Activated CD8-positive, alpha-beta memory T cell treated with anti-CD3 and anti-CD28 coated beads for 36 hours (primary cell): ENCODE measurements at regions not wholly inside any gene's neighbourhood (a gene's known extent, or its start where the extent isn't known, plus 50 kb on each side); places are given as distances from the start of the nearest gene placed in this dataset.

Experiments used
- CTCF ChIA-PET: fragments of 350-600 bp; sonication (Branson Sonifier 250); formaldehyde crosslinking; loops from one replicate; lab custom pipeline; 2021; ENCODE audit warnings: antibody characterized with exemption; lab: Charles Lee
- POLR2A ChIA-PET: fragments of 350-600 bp; sonication (Branson Sonifier 250); formaldehyde crosslinking; loops from one replicate; lab custom pipeline; 2021; ENCODE audit warnings: antibody characterized with exemption; lab: Charles Lee

DNA sequence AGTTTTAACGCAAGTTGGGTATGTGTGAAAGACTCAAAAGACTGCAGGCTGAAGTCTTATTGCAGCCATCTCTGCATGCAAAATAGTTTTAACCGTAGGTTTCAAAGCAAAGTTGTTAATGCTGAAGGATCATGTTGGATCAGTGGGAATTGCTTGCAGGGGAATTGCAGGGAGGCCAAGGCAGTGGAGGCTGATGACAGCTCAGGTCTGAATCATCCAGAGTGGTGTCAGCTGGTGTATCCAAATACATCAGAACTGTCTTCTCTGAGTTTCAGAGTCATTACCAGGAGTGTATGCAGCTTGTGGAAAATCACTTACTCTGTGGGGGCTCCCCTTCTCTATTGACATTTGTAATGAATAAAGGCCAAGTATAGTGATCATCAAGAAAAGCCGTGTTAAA is 435.7 kb downstream of the SH3GL2 start:
- ChIA-PET CTCF (no interaction called here), POLR2A (no interaction called here)

DNA sequence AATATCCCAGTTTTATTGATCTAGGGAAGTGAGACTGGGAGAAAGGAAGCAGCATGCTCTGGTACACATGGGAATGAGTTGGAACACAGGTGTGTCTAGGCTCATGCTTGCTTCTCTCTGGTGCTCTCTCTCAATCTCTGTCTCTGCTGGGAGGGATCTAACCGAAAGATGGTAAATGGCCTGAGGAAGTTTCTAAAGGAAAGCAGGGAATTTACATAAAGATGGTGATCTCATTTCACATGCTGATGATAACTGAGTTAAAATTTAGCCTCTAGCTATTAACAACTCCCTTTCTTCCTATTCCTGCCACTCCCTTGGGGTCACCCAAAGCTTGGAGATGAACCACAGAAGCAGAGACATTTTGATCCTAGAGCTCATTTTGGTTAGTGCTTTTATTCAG is 436.2 kb downstream of the SH3GL2 start:
- ChIA-PET CTCF (no interaction called here), POLR2A (no interaction called here)

DNA sequence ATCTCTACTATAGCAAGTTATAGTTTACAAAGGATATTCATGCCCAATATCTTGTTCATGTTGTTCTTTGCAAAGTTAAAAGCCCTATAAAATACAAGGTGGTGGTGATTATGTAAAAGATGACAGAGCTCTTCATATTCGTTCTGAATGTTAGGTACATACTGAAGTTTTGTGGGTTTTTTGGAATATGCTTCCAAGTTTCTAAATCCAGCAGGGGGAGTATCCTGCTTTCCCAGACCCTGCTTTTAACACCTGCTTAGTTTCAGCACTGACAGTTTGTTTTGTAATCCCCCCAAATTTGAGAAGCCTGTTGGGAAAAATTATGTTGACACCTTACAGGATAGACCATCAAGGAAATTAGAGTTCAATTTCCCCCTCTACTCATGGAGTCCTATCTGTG is 438.3 kb downstream of the SH3GL2 start:
- POLR2A ChIA-PET: no interaction called here
- CTCF ChIA-PET: no interaction called here

DNA sequence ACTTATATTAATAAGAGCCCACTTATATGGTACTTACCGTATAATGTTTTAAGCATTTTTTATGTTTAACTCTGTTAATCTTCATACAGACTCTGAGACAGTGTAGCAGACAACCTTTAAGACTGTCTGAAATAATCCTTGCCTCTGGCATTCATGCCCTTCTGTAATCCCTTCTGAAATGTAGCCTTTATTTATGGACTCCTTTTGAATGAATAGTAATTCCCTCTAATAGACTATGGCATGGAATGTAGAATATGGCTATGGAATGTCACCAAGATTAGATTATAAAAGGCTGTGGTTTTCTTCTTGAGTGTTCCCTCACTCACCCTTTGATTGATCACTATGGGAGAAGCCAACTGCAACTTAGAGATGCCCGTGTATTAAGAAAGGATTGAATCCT is 439.4 kb downstream of the SH3GL2 start:
- ChIA-PET POLR2A (no interaction called here), CTCF (no interaction called here)

DNA sequence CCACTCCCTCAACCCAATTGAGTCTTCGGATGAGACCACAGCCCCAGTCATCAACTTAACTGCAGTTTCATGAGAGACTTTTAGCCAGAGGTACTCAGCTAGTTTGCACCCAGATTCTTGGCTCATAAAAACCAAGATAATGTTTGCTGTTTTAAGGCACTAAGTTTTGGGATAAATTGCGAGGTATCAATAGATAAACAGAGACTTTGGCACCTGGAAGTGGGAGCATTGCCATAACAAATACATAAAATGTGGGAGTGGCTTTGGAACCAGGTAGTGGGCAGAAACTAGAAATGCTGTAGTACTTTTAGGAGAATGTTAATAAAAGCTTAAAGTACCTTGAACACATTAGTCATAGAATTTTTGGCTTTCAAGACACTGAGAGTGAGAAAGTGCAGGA is 439.8 kb downstream of the SH3GL2 start:
- ChIA-PET CTCF (no interaction called here), POLR2A (no interaction called here)

DNA sequence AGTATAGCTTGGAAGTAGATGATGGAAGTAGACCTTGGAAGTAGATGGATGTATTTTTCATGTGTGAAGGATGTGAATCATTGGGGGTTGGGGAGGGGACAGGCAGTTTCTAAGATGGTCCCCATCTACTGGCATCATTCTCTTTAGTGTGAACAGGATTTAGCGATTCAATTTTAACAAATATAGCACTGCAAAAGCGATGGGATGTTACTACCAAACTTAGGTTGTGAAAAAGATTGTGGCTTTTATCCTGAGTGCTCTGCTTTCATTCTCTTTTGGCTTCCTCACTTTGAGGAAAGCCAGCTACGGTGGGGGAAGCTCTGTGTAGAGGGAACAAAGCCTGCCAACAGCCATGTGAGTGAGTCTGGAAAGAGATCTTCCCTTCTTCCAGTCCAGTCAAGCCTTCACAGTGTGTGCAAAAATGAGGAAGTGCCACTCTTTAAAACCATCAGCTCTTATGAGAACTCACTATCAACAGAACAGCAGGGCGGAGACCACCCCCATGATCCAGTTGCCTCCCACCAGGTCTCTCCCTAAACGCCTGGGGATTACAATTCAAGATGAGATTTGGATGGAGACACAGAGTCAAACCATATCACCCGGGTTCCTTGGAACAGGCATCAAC is 441.4 kb downstream of the SH3GL2 start:
- ChIA-PET CTCF (no interaction called here), POLR2A (no interaction called here)

DNA sequence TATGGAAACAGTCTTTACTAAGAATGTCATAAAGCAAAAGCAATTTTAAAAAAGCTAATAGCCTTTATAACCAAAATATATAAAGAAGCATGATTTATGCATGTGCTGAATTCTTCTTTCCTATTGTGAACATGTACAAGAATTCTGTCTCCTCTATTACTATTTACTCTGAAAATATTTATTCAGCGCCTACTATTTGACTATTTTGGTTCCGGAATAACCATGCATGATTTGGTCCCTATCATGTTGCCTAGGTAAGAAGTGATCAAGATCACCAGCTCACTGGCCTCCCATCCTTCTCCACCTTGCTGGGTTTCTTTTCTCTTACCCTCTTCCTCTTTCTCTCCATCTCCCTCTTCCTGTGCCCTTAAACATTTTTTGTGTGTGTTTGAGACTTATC is 443.8 kb downstream of the SH3GL2 start:
- ChIA-PET POLR2A (no interaction called here), CTCF (no interaction called here)

DNA sequence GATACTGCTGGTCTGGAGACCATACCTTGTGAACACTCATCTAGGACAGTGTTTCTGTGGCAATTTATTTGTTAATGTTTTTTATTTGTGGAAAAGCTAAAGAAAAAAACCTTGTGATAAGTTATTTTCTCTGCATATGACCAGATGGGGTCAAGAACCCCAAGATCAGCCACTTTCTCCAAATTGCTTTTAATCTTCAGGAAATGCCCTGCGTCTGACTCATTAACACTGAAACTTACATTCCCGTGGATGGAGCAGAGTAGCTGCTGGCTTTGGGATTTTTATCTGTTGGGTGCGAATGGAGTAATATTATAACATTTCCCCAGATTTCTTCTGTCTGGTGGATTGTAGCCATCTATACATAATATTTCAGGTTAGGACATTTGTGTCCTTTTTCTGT is 444.5 kb downstream of the SH3GL2 start:
- CTCF ChIA-PET: no interaction called here
- POLR2A ChIA-PET: no interaction called here

DNA sequence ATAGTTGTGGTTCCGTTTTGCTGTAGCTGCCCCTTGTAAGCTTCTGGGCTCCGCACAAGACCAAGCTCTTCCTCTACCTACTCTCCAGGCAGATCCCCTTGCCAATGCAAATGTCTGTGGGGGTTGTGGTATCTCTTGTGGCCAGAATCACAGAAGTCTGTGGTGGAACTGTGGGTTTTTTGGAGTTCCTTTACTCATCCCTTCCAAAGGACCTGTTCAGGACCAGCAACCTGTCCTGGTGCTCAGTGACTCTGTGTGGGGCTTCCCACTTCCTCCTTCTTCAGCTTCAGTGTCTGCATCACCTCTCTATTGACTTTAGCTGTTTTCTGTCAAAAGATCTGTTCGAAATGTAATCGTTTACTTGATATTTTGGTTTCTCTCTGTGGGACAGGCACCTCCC is 441.3 kb upstream of the ADAMTSL1 start:
- CTCF ChIA-PET: no interaction called here
- POLR2A ChIA-PET: no interaction called here

DNA sequence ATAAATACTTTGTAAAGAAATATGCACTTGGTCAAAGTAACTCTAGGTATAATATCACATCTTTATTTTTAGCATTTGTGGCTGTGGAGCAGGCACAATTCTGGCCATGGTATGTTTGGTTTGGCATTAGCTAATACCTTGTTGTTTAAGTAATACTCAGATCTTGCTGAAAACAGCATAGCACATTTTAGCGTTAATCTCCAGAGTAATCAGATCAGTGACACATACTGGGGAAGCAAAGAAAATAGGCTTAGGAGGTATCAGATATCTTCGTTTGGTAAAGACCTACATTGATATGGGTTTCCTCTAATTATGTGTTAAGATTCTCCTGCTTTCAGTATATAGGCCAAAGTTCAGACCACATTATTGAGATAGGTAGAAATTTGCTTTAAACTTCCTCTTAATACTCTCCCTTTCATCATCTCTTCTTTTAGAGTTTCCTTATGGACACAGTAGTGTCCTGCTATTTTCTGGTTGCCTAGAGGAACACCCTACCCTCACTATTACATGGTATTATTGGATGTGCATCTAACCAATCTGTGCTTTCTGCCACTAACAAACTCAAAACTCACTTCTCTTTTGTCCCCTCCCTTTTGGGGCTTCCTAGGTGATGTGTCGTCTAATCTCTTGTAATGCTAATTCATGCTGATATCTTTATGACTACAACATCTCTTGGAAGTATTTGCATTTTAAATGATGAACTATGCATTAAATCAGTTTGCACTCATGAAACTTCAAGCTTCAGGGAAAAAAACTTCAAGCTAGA is 437.3 kb upstream of the ADAMTSL1 start:
- POLR2A ChIA-PET: no interaction called here
- CTCF ChIA-PET: no interaction called here

DNA sequence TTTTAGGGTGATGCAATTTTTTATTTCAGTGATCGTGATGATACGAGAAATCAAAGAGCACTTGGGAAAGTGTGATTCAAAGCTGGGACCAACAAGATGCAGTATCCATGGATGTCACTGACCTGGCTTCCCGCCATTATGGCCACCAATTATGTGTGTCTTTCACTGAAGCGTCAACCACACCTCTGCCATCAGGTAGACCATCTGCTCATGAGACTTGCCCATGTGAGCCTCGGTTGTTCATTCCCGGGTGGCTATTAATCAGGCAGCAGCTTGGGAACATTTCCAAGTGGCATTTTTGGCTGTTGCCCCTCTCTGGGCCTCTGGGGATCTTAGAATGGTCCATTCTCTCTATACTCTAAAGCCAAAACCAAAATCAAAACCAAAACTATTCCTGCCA is 436.0 kb upstream of the ADAMTSL1 start:
- POLR2A ChIA-PET: no interaction called here

DNA sequence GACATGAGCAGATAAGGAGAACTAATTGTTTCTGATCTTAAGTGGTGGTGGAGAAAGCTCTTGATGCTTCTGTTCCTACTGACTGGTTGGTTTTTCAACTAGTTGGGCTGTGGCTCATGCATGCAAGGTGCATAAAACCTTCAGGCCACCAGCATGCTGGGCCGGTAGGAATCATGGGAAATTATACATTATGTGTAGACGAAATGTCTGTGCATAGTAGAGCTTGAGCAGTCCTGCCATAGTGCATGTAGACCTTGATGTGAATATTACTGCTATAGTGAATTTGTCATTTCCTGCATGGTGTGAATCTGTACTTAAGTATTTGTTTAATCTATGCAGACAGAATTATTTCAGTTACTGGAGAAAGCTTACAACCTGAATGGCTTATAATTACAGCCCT is 433.6 kb upstream of the ADAMTSL1 start:
- CTCF ChIA-PET: no interaction called here
- POLR2A ChIA-PET: no interaction called here

More for the DNA sequence above, 436.0 kb upstream of the ADAMTSL1 start:
- CTCF ChIA-PET: no interaction called here

DNA sequence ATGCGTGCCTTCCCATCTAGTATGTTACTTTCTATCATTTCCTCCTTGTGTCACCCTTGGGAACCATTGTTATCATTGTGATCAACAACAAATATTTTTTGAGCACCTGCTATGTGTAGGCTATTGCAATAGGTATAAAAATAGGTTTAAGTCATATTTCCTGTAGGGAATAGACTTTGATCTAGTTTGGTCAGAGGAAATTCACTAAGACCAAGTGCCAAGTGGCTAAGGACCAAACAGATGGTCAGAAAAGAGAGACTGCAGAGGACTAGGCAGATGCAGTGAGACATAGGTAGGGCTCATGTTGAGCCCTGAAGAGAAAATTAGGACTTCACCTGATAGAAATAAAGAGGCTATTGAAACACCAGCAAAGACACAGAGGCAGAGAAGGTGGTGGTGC is 430.0 kb upstream of the ADAMTSL1 start:
- ChIA-PET CTCF (no interaction called here), POLR2A (no interaction called here)

DNA sequence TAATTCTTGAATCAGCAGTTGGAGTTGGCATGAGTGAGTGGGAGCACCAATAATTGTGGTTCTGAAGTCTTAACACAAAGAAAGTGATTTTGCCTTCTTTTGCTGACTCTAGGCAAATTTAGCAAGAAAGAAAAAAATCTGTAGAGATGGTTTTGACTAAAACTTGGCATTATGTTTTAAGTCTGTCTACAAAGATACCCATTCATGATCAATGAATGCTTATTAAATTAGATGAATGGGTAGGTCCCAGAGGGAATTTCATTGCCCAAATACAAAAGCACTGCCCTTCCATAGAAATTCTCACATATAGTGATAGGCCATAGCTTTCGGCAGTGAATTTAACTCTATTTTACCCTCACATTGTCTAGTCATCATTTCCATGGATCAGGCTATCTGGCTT is 428.6 kb upstream of the ADAMTSL1 start:
- ChIA-PET POLR2A (no interaction called here), CTCF (no interaction called here)

DNA sequence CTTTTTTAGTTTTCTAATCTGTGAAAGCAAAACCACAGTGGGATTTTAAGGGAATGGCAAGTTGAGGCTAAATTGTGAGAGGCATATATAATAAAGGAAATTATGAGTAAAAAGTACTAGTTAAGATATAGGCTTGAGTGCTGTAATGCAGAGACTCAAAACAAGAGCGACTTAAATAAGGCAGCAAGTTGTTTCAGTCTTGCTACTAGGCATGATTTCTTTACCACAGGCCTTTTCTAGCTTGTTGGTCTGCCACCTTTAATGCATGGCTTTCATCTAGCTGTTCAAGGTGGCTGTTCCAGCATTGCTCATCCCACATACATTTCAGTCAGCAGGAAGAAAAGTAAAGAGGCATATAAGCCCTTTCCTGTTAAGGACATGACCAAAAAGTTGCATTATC is 427.9 kb upstream of the ADAMTSL1 start:
- ChIA-PET CTCF (no interaction called here), POLR2A (no interaction called here)

DNA sequence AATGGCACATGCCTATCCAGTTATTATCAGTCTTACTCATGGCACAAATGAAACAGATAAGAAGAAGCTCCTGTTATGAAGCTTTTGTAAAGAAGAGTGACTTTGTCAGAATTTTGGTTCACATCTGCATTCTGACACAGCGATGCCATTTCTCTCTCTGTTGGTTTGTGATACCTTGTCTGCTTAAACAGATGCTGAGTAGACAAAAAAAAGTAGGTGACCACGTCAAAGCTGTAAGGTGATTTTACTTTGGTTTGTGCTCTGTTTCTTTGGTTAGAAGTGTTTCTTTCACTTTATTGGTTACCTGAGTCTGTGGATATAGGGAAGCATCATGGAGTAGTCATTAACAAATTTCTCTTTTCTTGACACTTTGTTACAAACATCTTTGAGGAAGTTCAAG is 422.3 kb upstream of the ADAMTSL1 start:
- CTCF ChIA-PET: no interaction called here
- POLR2A ChIA-PET: no interaction called here

DNA sequence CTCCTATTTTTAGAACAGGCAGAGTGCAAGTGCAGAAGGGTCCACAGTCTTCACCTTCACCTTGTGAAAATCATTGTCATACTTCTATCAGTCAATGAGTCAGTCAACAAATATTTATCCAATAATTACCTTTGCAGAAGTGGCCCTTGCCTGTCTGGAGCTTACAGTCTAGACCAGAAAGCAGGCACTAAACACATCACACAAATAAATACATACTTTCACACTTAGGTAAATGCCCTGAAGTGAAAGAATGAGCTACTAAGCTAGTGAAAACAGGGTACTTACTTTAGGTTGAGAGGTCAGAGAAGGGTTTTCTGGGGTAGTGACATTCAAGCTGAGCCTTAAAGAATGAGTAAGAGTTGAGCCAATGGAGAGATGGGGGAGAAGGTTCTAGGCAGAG is 421.9 kb upstream of the ADAMTSL1 start:
- CTCF ChIA-PET: no interaction called here
- POLR2A ChIA-PET: no interaction called here

DNA sequence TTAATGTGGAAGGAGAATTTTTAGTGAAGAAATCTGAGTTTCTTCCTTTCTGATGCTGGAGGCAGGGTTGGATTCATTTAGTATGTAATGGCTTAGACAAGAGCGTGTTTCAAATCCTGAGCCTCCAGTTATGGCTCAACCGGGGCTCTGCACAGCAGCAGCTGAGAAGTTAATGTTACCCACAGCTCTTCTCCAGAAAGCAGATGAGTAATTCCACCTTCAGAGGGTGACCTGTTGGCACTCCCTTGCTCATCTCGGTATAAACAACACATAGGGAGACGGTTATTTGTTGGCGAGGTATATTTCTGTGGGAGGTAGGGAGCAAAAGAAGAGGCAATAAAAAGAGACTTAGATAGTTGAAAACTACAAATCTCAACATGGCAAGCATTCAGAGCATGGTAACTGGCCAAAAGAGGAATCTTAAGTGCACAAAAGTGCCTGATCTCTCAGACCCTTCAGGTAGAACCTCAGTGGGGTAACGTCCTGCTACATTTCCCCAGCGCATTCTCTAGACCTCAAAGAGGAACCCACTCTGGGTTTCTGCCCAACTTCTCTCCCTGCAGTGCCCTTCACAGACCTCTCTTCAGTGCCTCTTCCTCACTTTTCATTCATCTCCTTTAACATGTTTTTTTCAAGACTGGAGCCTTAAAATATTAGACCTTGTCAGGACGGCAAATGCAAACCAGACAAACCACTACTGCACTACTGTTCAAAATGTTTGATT is 417.5 kb upstream of the ADAMTSL1 start:
- ChIA-PET POLR2A (no interaction called here), CTCF (no interaction called here)

DNA sequence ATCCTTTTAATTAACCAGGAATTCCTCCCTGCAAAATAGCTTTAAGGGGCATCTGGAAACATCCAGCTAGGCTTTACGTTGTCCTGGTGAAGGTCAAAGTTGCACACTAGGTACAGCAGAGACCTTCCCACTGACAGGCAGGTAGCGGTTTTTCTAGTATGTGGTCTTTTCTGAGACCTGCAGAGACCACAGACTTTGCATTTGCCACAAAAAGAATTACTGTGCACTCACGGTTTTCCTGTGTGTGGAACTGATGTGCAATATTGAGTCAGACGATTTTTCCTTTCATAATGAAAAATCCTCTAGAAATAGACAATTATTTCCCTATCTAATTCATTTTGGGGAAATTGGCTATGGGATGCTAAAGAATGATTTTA is 417.0 kb upstream of the ADAMTSL1 start:
- CTCF ChIA-PET: no interaction called here
- POLR2A ChIA-PET: no interaction called here

DNA sequence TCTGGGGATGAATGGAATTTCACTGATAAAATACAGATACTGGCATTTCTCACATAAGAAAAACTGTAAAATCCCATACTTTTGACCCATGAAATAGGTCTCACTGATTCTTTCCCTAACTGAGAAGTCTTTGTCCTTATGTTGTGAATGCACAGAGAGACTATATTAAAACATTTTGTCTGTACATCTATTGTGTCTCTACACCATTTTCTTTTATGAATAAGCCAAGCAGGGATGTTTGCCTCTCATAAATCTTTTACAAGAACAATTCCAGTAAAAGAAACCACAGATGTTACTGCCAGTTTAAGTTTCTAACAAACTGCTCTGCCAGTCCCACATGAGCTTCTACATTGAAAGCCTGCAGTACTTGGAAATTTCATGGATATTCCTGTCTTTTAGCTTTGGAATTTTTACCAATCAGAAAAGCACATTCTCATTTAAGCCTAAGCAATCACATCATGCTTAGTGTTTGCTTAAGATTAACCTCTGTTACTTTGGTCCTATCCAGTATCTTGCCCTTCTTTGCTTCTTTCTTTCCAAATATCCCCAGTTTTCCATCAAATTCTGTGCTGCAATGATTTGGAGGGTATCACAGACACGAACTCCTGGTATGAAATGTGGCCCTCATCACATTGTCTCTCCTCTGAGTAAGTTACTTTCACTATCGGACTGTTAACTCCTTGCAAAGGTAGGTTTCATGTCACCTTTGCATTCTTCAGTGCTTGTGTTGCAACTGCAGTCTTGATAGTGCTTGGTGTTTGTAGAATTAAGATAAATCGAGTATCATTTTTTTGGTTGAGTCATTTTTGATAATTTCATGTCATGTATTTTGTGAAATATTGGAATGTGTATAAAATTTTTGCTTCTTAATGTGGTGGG is 415.1 kb upstream of the ADAMTSL1 start:
- ChIA-PET CTCF (no interaction called here), POLR2A (no interaction called here)
